HG02588 (cell line): ENCODE measurements at regions not wholly inside any gene's neighbourhood (a gene's known extent, or its start where the extent isn't known, plus 50 kb on each side); places are given as distances from the start of the nearest gene placed in this dataset.

Experiments used
- ATAC-seq: cut with Tn5 transposase; IDR thresholded peaks from one replicate; pipeline ENCODE4 v1.9.1; 2021; ENCODE audit warnings: mild to moderate bottlenecking, moderate library complexity; ENCODE audit not compliant: unreplicated experiment

GRCh38 chr7:115106316-115106715 lies 184.4 kb downstream of the MDFIC start:
- no peak for ATAC-seq

- no peak for ATAC-seq
These were observed 180.8 kb downstream of the MDFIC start for GRCh38 chr7:115102738-115103137.

DNA sequence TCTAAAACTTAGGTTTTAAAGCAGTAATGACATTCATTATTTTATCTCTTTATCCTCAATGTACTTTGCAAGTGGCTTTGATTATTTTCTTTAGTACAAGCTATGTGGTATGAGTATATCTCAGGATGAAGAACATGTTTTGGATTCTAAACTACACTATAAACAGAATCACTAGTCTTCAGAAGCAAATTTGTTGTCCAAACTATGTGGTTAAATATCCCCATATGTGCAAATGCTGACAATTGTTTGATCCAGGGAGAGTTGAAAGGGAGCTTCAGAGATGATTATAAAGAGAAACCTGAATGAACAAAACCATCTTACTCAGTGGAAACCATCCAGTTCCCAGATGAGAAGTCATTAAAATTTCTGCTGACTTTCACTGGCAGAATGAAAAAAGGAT lies 179.3 kb downstream of the MDFIC start:
- no peak for ATAC-seq

GRCh38 chr7:115099906-115100305 lies 178.0 kb downstream of the MDFIC start:
- ATAC-seq = no peak

GRCh38 chr7:115097175-115097671 lies 175.3 kb downstream of the MDFIC start:
- ATAC-seq = no peak

DNA sequence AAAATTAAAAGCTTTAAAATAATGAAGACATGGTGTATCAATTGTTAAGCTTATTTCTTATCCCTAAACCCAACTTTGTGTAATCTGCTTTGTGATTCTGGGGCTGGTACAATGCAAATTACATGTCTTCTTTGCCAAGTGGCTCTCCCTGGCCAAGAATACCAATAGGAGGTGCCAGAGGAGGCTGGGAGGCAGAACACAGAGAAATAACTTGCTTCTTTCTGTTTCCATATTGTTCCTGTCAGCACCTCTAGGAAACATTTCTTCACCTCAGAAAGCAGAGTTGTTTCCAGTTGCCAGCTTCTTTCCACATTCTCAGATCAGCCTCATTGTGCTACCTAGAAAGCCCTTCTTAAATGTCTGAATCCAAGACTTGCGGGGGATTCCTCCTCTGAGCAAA lies 174.4 kb downstream of the MDFIC start:
- no peak for ATAC-seq

DNA sequence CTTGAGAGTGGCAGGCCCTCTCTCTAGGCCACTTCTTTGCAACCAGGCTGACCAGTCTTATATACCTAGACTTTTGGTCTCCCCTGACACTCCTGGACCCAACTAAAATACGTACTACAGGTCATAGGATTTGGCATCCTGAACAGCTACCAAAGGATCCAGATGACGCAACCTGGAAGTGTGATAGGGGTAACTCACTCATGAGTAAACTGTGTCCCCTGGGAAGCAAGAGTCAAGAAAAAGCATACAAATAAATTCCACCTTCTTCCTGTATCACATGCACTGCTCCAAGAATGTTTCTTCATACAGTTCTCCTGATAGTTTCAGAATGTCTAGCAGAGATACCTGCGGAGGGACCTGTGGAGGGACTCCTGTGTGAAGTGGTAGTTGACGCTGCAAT lies 172.3 kb downstream of the MDFIC start:
- no peak for ATAC-seq

- ATAC-seq = no peak
These were observed 167.0 kb downstream of the MDFIC start for GRCh38 chr7:115088893-115089292.

- no peak for ATAC-seq
These were observed 165.5 kb downstream of the MDFIC start for GRCh38 chr7:115087437-115087836.

DNA sequence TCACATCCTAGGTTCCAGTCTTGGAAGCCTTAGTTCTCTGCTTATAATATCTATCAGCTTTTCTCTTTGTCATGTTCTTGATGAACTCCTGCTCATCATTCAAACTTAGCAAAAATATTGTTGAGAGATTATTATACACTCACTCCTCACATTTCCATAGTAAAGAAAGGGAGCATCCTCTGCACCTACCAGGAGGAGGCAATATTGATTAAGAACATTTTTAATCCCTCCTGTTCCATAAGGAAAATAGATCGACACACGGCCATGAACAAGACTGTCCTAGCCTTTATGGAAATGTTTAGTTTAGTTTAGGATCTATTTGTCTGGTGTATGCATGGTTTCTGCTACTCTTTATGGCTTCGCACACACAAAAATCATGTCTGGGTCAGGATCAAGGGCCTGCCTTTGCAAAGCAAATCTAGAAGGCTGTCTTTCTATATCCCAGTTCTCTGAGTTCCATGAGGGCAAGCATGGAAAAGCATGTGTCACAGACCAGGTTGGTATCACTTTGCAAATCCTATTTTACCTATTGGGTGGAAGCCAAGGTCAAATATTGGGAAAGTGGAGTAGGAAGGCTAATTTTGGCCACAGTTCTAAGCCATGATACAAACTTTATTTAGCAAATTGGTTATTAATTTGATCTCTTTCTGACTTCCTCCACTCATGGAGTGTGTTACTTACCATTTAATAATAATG lies 164.4 kb downstream of the MDFIC start:
- ATAC-seq = no peak

DNA sequence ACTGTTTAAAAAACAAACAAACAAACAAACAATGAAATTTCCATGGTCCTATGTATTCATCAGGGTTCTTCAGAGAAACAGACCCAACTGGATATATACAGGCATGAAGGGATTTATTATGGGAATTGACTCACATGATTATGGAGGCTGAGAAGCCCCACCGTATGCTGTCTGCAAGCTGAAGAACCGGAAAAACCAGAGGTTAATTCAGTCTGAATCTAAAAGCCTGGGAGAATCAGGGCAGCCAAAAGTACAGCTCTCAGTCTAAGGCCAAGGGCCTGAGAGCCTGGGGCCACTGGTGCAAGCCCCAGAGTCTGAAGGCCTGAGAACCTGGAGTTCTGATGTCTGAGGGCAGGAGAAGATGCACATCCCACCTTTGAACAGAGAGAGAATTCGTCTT lies 163.5 kb downstream of the MDFIC start:
- ATAC-seq = no peak

GRCh38 chr7:115083935-115084334 lies 162.0 kb downstream of the MDFIC start:
- ATAC-seq = no peak

DNA sequence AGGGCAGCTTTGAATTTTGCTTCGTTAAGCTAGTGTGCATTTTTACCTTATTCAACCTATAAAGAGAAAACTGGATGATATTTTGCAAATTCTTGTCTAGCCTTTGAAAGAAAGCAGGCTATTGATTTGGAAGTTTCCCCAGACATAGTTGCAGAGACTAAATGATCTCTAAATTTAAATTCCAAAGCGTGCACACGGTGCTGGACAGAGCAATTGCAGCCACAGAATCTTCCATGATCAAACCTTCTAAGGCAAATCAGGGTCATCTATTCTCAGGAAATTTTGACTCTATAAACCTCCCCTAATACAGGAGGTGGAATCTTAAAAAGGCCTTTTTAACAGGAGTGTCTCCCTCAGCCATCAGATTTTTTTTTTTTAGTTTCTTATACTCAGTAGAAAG lies 159.9 kb downstream of the MDFIC start:
- ATAC-seq = no peak

DNA sequence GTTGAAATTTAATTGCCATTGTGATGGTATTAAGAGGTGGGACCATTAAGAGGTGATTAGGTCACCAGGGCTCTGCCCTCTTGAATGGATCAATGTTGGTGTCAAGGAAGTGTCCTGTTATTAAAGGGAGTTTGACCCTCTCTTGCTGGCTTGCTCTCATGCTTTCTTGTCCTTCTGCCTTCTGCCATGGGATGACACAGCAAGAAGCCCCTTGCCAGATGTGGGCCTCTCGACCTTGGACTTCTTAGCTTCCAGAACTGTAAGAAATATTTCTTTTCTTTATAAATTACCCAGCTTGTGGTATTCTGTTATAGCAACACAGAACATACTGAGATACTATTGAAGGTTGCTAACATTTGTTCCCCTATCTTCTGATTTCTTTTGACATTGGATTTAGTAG lies 157.0 kb downstream of the MDFIC start:
- no peak for ATAC-seq

DNA sequence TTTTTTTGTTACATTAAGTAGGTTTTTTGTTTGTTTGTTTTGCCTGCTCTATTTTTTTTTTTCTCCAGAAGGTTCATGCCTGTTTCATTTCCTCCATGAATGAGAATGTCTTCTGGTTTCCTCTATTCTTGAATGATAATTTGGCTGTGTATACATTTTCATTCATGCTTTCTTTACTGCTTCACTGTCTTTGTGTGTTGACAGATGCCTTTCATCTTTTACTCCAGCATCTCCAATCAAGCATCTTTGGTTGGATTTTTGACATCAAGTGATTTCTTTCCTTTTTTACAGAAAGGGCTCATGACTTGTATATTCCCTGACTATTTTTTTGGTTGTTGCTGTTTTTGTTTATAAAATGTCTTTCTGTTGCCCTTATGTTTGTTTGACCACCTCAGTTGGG lies 156.5 kb downstream of the MDFIC start:
- no peak for ATAC-seq

- ATAC-seq = no peak
These were observed 148.4 kb downstream of the MDFIC start for GRCh38 chr7:115070311-115070710.
